Dedifferentiated amniotic fluid mesenchymal stem cell (primary cell): ENCODE measurements at regions not wholly inside any gene's neighbourhood (a gene's known extent, or its start where the extent isn't known, plus 50 kb on each side); places are given as distances from the start of the nearest gene placed in this dataset.
A peak's percentile ranks its signal among the peaks of the same experiment; 100 is the strongest.
"Not testable (repeated sequence)": the region's sequence is repeated elsewhere in the genome, so short reads cannot be mapped to it uniquely, and the experiment has no call there.

ENCODE experiments used
- DNase-seq: peaks from one replicate; pipeline ENCODE4 v3.0.0-alpha.2; 2016; ENCODE audit errors: extremely low spot score

DNA sequence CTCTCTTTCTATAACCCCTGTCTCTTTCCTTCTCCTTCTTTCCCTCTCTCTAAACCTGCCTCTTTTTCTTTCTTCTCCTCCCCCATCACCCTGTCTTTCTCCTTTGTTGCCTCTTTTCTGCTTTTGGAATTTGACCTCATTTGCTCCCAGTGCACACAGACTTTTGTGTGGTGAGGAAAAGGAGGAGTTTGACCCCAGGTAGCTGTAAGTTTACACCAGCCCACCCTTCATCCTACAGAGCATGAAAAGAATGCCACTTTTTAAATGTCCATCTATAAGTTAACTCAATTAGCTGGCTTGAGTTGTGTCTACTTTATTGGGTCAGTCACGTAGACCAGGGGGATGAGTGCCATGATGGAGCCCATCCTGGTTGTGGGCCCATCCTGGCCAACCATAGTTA lies 146.8 kb upstream of the SLC38A2 start:
- DNase-seq = no peak

DNA sequence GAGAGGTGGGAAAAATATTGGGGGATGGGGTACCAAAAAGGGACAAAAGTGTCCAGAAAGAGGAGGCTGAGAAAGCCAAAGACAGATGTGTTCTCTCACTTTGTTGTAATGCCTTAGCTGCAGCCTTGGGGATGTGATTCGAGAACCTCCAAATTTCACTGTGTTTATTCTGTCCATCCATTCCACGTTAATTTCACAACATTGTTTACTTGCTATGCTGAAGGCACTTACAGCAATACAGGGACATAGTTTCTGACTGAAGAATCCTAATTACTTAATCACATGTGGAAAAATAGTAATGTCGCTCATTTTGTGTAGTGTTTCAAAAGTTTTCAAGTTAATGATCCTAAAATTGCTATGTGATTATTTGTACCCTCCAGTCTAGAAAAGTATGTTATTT lies 146.2 kb upstream of the SLC38A2 start:
- no peak for DNase-seq

- DNase-seq = no peak
Measured at GRCh38 chr12:46518169-46518568, 145.6 kb upstream of the SLC38A2 start.

DNA sequence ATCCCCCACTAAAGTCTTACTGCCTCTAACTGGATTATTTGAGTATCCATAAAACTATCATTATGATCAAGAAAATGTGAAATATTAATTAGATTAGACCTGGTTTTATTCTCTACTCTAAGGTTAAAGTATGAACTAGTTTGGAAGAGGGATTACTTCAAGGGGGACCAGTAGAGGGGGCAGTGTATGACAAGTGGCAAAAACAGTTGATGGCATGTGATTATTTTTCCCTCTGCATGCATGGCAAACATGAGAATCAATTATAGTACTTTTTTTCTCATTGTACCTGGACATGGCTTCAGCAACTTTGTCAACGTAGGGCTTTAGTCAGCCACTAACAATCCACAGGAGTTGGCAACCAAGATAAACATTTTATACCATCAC lies 145.0 kb upstream of the SLC38A2 start:
- no peak for DNase-seq

DNA sequence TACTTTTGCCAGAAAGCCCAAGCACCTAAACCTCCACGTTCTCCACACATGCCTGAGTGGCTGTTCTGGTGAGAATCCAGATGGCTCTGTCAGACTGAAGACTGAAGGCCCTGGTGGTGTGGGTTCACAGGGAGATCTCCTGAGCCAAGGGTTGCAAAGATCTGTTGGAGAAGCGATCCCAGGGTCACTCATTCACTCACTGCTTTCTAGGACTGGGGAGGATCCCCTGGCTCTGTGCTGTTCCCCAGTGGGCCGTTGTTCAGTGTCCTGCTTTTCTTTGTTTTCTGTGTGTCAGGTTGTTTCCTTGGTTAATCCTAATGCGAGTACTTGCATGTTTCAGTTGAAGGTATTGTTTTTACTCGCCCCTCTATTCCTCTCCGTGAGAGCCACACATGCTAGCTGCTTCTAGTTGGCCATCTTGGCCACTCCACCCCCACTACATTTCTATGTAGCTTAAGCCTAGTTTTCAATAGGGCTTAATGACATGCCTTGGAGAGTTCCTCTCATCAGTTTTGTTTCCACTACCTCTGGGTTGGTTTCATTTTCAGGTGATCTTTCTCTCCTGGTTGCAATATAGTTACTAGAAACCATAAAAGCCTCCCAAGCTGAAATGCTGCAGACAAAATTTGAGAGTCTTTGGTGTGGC lies 144.5 kb upstream of the SLC38A2 start:
- DNase-seq = no peak

GRCh38 chr12:46516238-46516932 lies 143.8 kb upstream of the SLC38A2 start:
- DNase-seq = no peak

- DNase-seq = no peak
Measured at GRCh38 chr12:46515829-46516228, 143.3 kb upstream of the SLC38A2 start.

DNA sequence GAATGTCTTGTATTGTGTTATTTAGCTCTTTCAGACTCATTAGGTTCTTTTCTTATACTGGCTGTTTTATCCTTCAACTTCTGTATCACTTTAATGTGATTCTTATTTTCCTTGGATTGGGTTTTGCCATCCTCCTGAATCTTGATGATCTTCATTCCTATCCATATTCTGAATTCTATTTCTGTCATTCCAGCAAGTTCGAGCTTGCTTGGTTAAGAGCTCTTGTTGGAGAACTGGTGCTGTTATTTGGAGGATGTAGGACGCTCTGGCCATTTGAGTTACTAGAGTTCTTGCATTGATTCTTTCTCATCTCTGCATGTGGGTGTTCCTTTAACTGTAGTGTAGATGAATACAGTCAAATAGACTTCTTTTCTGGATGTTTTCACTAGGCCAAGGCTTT lies 142.3 kb upstream of the SLC38A2 start:
- DNase-seq = no peak

DNA sequence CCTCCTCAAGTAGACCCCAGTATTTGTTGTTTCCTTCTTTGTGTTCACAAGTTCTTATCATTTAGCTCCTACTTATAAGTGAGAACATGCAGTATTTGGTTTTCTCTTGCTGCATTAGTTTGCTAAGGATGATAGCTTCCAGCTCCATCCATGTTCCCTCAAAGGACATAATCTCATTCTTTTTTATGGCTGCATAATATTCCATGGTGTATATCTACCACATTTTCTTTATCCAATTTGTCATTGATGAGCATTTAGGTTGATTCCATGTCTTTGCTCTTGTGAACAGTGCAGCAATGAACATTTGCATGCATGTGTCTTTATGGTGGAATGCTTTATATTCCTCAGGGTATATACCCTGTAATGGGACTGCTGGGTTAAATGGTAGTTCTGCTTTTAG lies 137.7 kb upstream of the SLC38A2 start:
- DNase-seq = not testable (repeated sequence)

DNA sequence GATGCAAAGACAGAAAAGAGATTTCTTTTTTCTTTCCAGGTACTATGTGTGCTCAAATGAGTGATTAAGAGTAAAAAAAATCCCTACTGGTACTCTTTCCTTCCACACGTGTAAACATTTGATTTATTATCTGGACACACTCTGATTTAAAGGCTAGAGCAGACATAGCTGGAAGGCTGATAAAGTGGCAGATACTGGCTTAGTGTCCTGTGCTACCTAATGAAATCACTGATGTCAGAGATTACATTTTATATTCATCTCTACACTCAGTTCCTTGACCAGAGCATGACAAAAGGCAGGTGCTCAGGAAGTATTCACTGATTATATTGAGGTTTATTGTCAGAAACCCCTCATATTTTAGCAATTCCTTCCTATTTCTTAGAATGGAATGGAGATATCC lies 136.6 kb upstream of the SLC38A2 start:
- DNase-seq = no peak

DNA sequence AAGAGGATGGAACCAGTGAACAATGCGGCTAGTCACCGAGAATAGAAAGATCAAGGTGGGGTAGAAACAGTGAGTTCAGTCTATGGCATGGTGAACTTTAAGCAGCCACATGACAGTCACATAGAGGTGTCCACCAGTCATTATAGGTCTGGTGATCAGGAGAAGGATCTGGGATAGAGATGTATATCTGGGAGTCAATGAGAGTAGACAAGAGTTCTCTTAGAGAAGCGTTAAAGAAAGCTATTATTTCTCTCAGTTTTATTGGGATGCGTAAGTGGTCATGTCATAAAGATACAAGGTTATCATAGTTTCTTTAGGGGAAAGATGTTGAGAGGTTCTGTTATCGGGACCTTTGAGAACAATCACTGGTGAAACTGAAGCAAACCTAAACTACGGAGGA lies 136.1 kb upstream of the SLC38A2 start:
- DNase-seq = no peak

DNA sequence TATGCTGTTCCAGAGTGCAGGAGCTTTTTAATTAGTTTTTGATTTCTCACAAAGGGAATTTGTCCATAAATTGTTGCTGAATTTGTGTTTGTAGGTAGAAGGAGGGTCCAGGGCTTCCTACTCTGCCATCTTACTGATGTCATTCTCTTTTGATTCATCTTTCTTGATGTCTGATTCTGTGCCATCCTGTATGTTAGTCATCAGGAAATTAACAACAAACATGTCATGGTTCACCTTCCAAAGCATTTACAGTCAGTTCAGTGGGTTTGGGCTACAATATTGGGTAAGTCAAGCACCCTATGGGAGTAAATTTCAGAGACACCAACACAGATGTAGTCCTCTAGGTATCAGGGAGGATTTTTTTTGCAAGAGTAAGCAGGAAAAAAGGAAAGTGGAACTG lies 135.2 kb upstream of the SLC38A2 start:
- DNase-seq = no peak

- no peak for DNase-seq
Measured at GRCh38 chr12:46506961-46507360, 134.4 kb upstream of the SLC38A2 start.

- DNase-seq = no peak
Measured at GRCh38 chr12:46506198-46506597, 133.6 kb upstream of the SLC38A2 start.

DNA sequence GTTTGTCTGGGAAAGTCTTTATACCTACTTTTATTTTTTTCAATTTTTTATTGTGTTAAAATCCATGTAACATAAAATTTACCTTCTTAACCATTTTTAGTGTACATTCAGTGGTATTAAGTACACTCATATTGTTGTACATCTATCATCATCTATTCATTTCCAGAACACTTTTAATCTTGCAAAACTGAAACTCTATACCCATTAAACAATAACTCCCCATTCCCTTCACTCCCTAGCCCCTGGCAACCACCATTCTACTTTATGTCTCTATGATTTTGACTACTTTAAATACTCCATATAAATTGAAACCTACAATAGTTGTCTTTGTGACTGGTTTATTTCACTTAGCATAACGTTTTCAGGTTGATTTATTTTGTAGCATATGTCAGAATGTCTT lies 131.9 kb upstream of the SLC38A2 start:
- DNase-seq = no peak

DNA sequence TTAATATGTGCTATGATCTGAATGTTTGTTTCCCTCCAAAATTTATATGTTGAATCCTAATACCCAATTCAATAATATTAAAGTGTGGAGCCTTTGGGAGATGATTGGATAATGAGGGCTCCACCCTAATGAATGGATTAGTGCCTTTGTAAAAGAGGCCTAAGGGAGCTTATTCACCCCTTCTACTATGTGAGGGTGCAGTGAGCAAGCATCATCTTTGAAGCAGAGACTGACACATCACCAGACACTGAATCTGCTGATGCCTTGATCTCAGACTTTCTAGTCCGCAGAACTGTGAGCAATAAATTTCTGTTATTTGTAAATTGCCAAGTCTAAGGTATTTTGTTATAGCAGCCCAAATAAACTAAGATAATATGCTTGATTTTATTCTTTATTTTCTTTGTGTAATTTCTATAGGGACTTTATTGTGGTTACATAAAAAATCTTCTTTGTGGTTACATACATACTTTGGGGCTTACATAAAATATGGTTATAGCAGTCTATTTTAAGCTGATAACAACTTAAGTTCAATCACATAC lies 131.1 kb upstream of the SLC38A2 start:
- no peak for DNase-seq

DNA sequence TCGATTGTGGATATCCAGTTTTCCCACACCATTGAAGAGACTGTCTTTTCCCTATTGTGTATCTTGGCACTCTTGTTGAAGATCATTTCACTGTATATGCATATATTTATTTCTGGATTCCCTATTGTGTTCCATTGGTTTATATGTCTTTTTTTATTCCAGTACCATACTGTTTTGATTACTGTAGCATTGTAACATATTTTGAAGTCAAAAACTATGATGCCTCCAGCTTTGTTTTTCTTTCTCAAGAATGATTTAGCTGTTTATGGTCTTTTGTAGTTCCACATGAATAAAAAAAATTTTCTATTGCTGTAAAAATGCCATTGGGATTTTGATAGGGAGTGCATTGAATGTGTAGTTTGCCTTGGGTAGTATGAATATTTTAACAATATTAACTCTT lies 128.1 kb upstream of the SLC38A2 start:
- DNase-seq = no peak

DNA sequence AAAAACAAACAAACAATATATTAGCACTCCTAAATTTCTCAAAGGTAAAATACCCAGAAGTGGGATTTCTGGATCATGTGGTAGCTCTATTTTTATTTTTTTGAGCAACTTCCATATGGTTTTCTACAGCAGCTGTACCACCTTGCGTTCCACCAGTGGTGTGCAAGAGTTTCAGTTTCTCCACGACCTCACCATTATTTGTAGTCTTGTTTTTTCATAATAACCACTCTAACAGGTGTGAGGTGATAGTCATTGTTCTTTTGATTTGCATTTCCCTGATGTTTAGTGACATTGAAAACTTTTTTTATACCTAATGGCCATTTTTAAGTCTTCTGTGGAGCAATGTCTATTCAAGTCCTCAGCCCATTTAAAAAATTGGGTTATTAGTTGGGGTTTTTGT lies 127.3 kb upstream of the SLC38A2 start:
- no peak for DNase-seq

DNA sequence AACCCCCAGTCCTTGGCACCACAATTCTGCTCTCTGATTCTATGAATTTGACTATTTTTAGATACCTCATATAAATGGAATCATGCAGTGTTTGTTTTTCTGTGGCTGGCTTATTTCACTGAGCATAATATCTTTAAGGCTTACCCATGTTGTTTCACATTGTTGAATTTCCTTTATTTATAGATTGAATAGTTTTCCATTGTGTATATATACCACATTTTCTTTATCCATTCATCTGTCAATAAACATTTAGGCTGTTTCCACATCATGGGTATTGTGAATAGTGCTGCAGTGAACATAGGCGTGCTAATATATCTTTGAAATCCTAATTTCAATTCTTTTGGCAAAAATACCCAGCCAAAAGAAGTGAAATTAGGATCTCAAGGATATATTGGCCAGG lies 126.7 kb upstream of the SLC38A2 start:
- DNase-seq = no peak

DNA sequence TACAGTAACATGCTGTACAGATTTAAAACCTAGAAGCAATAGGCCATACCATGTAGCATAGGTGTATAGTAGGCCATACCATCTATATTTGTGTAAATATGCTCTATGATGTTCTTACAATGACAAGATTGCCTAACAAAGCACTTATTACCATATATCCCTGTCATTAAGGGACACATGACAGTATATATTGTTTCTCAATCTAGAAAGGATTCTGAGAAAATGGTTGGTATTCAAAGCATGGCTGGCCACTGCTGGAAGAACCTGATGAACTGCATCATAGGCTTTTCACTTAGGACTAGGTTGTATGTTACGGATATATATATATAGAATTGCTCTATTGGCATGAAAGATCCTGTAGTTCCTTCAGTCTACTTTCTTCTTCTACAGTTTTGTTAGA lies 125.2 kb upstream of the SLC38A2 start:
- DNase-seq = no peak

- peak; percentile 82 for DNase-seq
Measured at GRCh38 chr12:46494424-46494823, 121.9 kb upstream of the SLC38A2 start.

DNA sequence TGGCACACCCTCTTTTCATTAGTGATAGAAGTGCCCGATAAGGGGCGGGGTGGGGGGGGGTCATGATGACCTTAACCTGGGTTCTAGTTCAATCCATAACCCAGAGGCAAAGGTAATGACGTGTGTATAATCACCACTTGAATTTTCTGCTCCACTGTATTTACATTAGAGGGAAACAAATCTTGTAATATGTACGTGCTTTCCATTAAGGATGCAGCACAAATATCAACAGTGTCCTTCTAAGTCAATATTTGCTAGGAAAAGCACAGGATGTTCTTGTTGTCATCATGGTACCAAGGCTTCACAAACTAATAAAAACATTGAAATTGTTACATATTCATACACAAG lies 121.2 kb upstream of the SLC38A2 start:
- DNase-seq = no peak

DNA sequence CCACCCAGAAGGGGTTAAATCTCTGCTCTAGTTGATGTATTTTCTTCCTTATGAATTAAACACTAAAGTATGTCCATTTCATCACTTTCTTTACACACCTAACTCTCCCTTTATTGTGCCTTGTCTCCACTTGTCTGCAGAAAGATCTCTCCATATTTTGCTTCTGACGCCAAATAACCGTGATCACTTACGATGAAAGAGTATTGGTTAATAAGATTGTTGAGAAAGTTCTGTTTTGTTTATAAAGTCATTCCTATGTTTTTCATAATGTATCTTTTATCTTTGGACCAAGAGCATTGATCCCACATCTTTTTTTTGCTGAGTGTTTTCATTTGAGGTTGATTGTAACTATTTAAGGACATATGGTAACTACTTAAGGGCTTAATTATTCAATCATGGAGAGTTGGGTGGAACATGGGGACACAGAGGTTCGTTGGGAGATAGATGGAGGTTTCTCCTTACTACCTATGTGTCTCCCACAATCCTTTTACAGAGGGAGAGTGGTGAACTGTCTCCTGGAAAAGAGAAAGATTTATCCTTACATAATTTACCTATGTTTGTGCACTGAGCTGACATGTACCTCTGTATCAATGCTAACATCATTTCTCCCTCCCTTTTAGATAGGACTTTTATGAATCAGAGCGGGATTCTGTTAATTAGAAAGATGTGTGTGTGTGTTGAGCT lies 120.7 kb upstream of the SLC38A2 start:
- DNase-seq = no peak
